H9 (cell line): ENCODE measurements at regions not wholly inside any gene's neighbourhood (a gene's known extent, or its start where the extent isn't known, plus 50 kb on each side); places are given as distances from the start of the nearest gene placed in this dataset.

Experiments used
- DNase-seq: peaks from one replicate; pipeline ENCODE4 v3.0.0-alpha.2; 2017
- H2AFZ ChIP-seq: one replicate; pipeline ENCODE4 v1.6.1; 2013; ENCODE audit warnings: mild to moderate bottlenecking, low read length, control low read depth, moderate library complexity
- H2AK5ac ChIP-seq: 2 replicates; pipeline ENCODE4 v1.6.1; 2013; ENCODE audit warnings: low read length, control low read depth, mixed read lengths; ENCODE audit not compliant: insufficient read length
- H2BK120ac ChIP-seq: one replicate; pipeline ENCODE4 v1.6.1; 2013; ENCODE audit warnings: low read depth, mild to moderate bottlenecking, low read length, control low read depth, inconsistent platforms; ENCODE audit not compliant: poor library complexity, severe bottlenecking
- H2BK12ac ChIP-seq: 2 replicates; pipeline ENCODE4 v1.6.1; 2013; ENCODE audit warnings: low read length, control low read depth, mixed read lengths, low read depth; ENCODE audit not compliant: insufficient read length
- H2BK15ac ChIP-seq: 2 replicates; pipeline ENCODE4 v1.6.1; 2013; ENCODE audit warnings: low read depth, low read length, control low read depth
- H2BK20ac ChIP-seq: one replicate; pipeline ENCODE4 v1.6.1; 2013; ENCODE audit warnings: low read depth, mild to moderate bottlenecking, low read length, control low read depth, inconsistent platforms; ENCODE audit not compliant: poor library complexity, severe bottlenecking
- H2BK5ac ChIP-seq: 2 replicates; pipeline ENCODE4 v1.6.1; 2013; ENCODE audit warnings: low read length, control low read depth, mixed read lengths; ENCODE audit not compliant: insufficient read length
- H3K14ac ChIP-seq: 2 replicates; pipeline ENCODE4 v1.6.1; 2013; ENCODE audit warnings: low read length, control low read depth; ENCODE audit not compliant: insufficient read depth
- H3K18ac ChIP-seq: 2 replicates; pipeline ENCODE4 v1.6.1; 2013; ENCODE audit warnings: low read depth, mild to moderate bottlenecking, mixed read lengths, low read length, control low read depth; ENCODE audit not compliant: insufficient read length
- H3K23ac ChIP-seq: 2 replicates; pipeline ENCODE4 v1.6.1; 2013; ENCODE audit warnings: low read length, control low read depth, mixed read lengths, low read depth; ENCODE audit not compliant: insufficient read length
- H3K23me2 ChIP-seq: 2 replicates; pipeline ENCODE4 v1.6.1; 2013; ENCODE audit warnings: low read depth, mild to moderate bottlenecking, mixed read lengths, low read length, control low read depth; ENCODE audit not compliant: insufficient read length, poor library complexity, severe bottlenecking
- H3K27ac ChIP-seq: 2 replicates; pipeline ENCODE4 v1.5.1; 2013; ENCODE audit warnings: low read length, control low read depth, mixed read lengths, low read depth; ENCODE audit not compliant: insufficient read length
- H3K27me3 ChIP-seq: 2 replicates; pipeline ENCODE4 v1.6.1; 2013; ENCODE audit warnings: low read length, control low read depth, inconsistent platforms; ENCODE audit not compliant: insufficient read depth
- H3K4ac ChIP-seq: 2 replicates; pipeline ENCODE4 v1.6.1; 2013; ENCODE audit warnings: low read depth, mild to moderate bottlenecking, control low read depth, inconsistent platforms, low read length, moderate library complexity
- H3K4me1 ChIP-seq: 2 replicates; pipeline ENCODE4 v1.6.1; 2013; ENCODE audit warnings: low read length, control low read depth, inconsistent platforms; ENCODE audit not compliant: insufficient read depth
- H3K4me2 ChIP-seq: 2 replicates; pipeline ENCODE4 v1.6.1; 2013; ENCODE audit warnings: low read length, control low read depth, mixed read lengths; ENCODE audit not compliant: insufficient read length, insufficient read depth
- H3K56ac ChIP-seq: 2 replicates; pipeline ENCODE4 v1.6.1; 2013; ENCODE audit warnings: low read depth, mild to moderate bottlenecking, mixed read lengths, low read length, control low read depth; ENCODE audit not compliant: insufficient read length
- H3K79me1 ChIP-seq: 2 replicates; pipeline ENCODE4 v1.6.1; 2013; ENCODE audit warnings: low read depth, mild to moderate bottlenecking, moderate library complexity, low read length, control low read depth, inconsistent platforms; ENCODE audit not compliant: insufficient read depth, poor library complexity, severe bottlenecking
- H3K79me2 ChIP-seq: 2 replicates; pipeline ENCODE4 v1.6.1; 2013; ENCODE audit warnings: low read length, control low read depth, inconsistent platforms; ENCODE audit not compliant: insufficient read depth
- H3K9ac ChIP-seq: 2 replicates; pipeline ENCODE4 v1.6.1; 2013; ENCODE audit warnings: low read length, control low read depth, mixed read lengths; ENCODE audit not compliant: insufficient read length; ENCODE audit errors: extremely low read depth
- H3K9me3 ChIP-seq: one replicate; pipeline ENCODE4 v1.6.1; 2013; ENCODE audit warnings: low read depth, low read length, inconsistent platforms; ENCODE audit not compliant: control insufficient read depth
- H3T11ph ChIP-seq: one replicate; pipeline ENCODE4 v1.6.1; 2013; ENCODE audit warnings: mild to moderate bottlenecking, low read length, control low read depth, inconsistent platforms
- H4K20me1 ChIP-seq: one replicate; pipeline ENCODE4 v1.6.1; 2013; ENCODE audit not compliant: control insufficient read depth, insufficient read length, insufficient read depth
- H4K5ac ChIP-seq: 2 replicates; pipeline ENCODE4 v1.6.1; 2013; ENCODE audit warnings: low read depth, mild to moderate bottlenecking, mixed read lengths, low read length, control low read depth; ENCODE audit not compliant: insufficient read length
- H4K8ac ChIP-seq: replicated peaks from 2 replicates; pipeline ENCODE4 v1.6.1; 2013; ENCODE audit warnings: low read length, control low read depth, mixed read lengths, low read depth; ENCODE audit not compliant: insufficient read length
- H4K91ac ChIP-seq: 2 replicates; pipeline ENCODE4 v1.6.1; 2013; ENCODE audit warnings: low read depth, mild to moderate bottlenecking, moderate library complexity, mixed read lengths, low read length, control low read depth; ENCODE audit not compliant: insufficient read length
- H3K27ac Mint-ChIP-seq, 3 experiments: 2 replicates in 2 of 3; 3 replicates in 1 of 3; pipeline ENCODE4 v1.8.0; 2020 to 2021; ENCODE audit warnings: mixed read lengths in 3 of 3, mild to moderate bottlenecking in 1 of 3, moderate library complexity in 1 of 3
- H3K27me3 Mint-ChIP-seq: 2 replicates; pipeline ENCODE4 v1.8.0; 2021; ENCODE audit warnings: low read depth, mild to moderate bottlenecking, moderate library complexity, mixed read lengths
- H3K36me3 Mint-ChIP-seq, 3 experiments: 2 replicates in 2 of 3; 3 replicates in 1 of 3; pipeline ENCODE4 v1.8.0; 2020 to 2021; ENCODE audit warnings: low read depth in 3 of 3, mixed read lengths in 3 of 3; ENCODE audit not compliant: insufficient read depth in 1 of 3
- H3K4me1 Mint-ChIP-seq, 2 experiments: 2 replicates each; pipeline ENCODE4 v1.8.0; 2020; ENCODE audit warnings: mixed read lengths in 2 of 2
- H3K4me3 Mint-ChIP-seq, 2 experiments: 2 replicates in 1 of 2; 3 replicates in 1 of 2; pipeline ENCODE4 v1.8.0; 2020 to 2021; ENCODE audit warnings: mild to moderate bottlenecking in 2 of 2, mixed read lengths in 2 of 2, moderate library complexity in 1 of 2
- H3K9me3 Mint-ChIP-seq, 2 experiments: 2 replicates in 1 of 2; 3 replicates in 1 of 2; pipeline ENCODE4 v1.8.0; 2020; ENCODE audit warnings: mild to moderate bottlenecking in 2 of 2, mixed read lengths in 2 of 2, moderate library complexity in 1 of 2
- WGBS: extraction: QIAGEN DNeasy Blood & Tissue Kit; methylation state at CpG from one replicate; pipeline ENCODE4 v1.1.7; 2013; ENCODE audit warnings: missing lambda C conversion rate, low lambda C conversion rate, mixed read lengths; ENCODE audit not compliant: insufficient read length; ENCODE audit errors: extremely low coverage; 5-methylcytosine and 5-hydroxymethylcytosine counted together
- TF ChIP-seq, protein P1 (sequence below): fragments of 200-600 bp; sonication (generic); conservative IDR thresholded peaks from 3 replicates; pipeline ENCODE4 v1.8.0; 2021; ENCODE audit warnings: antibody characterized with exemption, mild to moderate bottlenecking

DNA sequence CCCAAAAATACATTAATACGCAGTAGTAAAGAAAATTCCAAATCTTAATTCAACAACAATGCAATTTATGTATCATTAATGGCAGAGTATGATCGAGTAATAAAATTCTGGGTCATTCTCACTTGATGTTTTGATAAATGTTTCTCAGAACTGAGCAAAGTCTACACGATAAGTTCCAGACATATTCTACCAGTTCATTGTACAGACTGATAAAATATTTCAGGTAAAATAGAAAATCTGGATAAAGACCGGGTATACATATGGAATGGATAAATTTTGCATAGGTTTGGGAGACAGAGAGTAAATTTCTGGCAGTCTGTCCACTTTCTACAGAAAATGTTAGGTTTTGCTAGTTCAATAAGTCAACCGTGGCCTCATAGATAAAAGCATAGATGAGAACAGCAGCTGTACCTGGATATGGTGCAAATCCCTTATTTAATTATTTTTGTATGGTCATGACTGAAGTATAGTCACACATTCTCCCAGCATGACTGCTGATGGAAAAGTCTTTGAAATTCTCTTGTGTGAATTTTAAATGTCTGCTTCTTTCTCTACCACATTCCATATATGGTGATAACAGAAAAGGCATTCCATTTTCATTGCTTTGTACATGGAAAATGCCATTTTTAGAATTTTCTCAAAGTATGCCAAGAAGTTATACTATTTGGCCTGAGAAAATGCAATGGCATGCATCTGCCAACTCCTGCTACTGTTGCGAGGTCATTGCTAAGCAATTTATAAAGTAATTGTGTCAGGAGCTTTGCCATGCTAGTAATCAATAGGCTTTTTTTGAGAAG, 301.9 kb upstream of the ARSJ start:
- H3K79me1 ChIP-seq, result no peaks in the 10 kb centered on the region
- no peak overlapping the region for H2BK15ac ChIP-seq
- WGBS, result no CpG with 5 or more reads among the region's 6 CpGs
- no peaks in the 10 kb centered on the region for H3K79me2 ChIP-seq
- no peak overlapping the region for H3K27ac ChIP-seq
- Mint-ChIP-seq H3K36me3 (no peaks in the 10 kb centered on the region), H3K4me3 (no peak overlapping the region), H3K9me3 (no peaks in the 10 kb centered on the region), H3K4me1 (no peaks in the 10 kb centered on the region), H3K27me3 (no peaks in the 10 kb centered on the region; the same call in 1 of the 2 replicates), H3K27ac (no peak overlapping the region)
- H4K91ac ChIP-seq, result no peak overlapping the region
- no peak overlapping the region for H4K8ac ChIP-seq
- H2BK5ac ChIP-seq, result no peak overlapping the region
- H2AK5ac ChIP-seq, result no peak overlapping the region
- H2BK120ac ChIP-seq, result no peak overlapping the region
- H2BK20ac ChIP-seq, result no peak overlapping the region
- H3K9ac ChIP-seq, result no peak overlapping the region
- no peak overlapping the region for H4K5ac ChIP-seq
- DNase-seq, result no peak
- no peak overlapping the region for H3K56ac ChIP-seq
- no peak overlapping the region for H3T11ph ChIP-seq
- H3K4me2 ChIP-seq, result no peak overlapping the region
- no peak overlapping the region for H3K18ac ChIP-seq
- H3K27me3 ChIP-seq, result no peaks in the 10 kb centered on the region
- no peak overlapping the region for H3K14ac ChIP-seq
- TF ChIP-seq, protein P1, sequence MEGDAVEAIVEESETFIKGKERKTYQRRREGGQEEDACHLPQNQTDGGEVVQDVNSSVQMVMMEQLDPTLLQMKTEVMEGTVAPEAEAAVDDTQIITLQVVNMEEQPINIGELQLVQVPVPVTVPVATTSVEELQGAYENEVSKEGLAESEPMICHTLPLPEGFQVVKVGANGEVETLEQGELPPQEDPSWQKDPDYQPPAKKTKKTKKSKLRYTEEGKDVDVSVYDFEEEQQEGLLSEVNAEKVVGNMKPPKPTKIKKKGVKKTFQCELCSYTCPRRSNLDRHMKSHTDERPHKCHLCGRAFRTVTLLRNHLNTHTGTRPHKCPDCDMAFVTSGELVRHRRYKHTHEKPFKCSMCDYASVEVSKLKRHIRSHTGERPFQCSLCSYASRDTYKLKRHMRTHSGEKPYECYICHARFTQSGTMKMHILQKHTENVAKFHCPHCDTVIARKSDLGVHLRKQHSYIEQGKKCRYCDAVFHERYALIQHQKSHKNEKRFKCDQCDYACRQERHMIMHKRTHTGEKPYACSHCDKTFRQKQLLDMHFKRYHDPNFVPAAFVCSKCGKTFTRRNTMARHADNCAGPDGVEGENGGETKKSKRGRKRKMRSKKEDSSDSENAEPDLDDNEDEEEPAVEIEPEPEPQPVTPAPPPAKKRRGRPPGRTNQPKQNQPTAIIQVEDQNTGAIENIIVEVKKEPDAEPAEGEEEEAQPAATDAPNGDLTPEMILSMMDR, result no peak
- H3K4me1 ChIP-seq, result no peaks in the 10 kb centered on the region
- H3K9me3 ChIP-seq, result no peaks in the 10 kb centered on the region
- H3K23ac ChIP-seq, result no peak overlapping the region
- H2AFZ ChIP-seq, result no peak overlapping the region
- no peak overlapping the region for H3K4ac ChIP-seq
- H4K20me1 ChIP-seq, result no peaks in the 10 kb centered on the region
- no peak overlapping the region for H2BK12ac ChIP-seq
- no peaks in the 10 kb centered on the region for H3K23me2 ChIP-seq
